ENCODE measurements at regions not wholly inside any gene's neighbourhood (a gene's known extent, or its start where the extent isn't known, plus 50 kb on each side); places are given as distances from the start of the nearest gene placed in this dataset.
"Not testable (repeated sequence)": the region's sequence is repeated elsewhere in the genome, so short reads cannot be mapped to it uniquely, and the experiment has no call there.

DNA sequence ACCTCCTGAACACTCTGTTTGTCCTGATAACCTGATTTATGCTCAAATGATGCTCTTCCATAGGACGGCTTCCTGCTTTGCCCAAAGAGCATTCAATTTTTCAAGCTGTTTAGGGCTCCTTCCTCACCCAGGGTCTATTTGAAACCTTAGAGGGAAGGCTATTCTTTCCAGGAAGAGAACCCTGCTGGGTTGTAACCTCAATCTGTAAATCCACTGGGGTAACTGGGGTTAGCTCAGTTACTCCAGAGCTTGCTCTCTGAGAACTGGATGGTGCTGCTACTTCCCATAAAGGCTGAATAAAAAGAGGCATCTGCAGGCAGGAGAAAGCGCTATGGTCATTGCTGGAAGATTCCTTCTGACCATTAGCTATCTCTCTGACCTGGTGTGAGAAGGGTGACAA, 169.9 kb upstream of the ZNF322 start:
- H3K36me3 ChIP-seq (replicated peaks in 1 of 2; ENCODE audit: control insufficient read depth in 1 of 2, insufficient read depth in 2 of 2, low read length in 2 of 2); H3K27ac ChIP-seq (ENCODE audit: low read depth in 1 of 2, low read length in 2 of 2); H3K4me2 ChIP-seq (replicated peaks; ENCODE audit: extremely low read depth, low read length, poor library complexity, severe bottlenecking); H3K27me3 ChIP-seq (ENCODE audit: control insufficient read depth in 2 of 2, insufficient read depth in 2 of 2, low read length in 2 of 2); H4K20me1 ChIP-seq (ENCODE audit: insufficient read depth, low read length); H3K9ac ChIP-seq (ENCODE audit: insufficient read depth, low read length, poor library complexity, severe bottlenecking); H2AFZ ChIP-seq (ENCODE audit: insufficient read depth, low read depth, low read length, poor library complexity, severe bottlenecking); H3K79me2 ChIP-seq (ENCODE audit: insufficient read depth, low read length); H3K4me3 Mint-ChIP-seq; DNase-seq; intact Hi-C loops (cut with micrococcal nuclease); H3K27ac Mint-ChIP-seq; H3K4me1 ChIP-seq (ENCODE audit: control insufficient read depth in 1 of 2, insufficient read depth in 2 of 2, low read length in 2 of 2); H3K27me3 Mint-ChIP-seq (ENCODE audit: low read depth in 3 of 3); H3K4me1 Mint-ChIP-seq; H3K36me3 Mint-ChIP-seq; H3K4me3 ChIP-seq (replicated peaks in 1 of 3; ENCODE audit: low read depth in 2 of 3, low read length in 3 of 3): not testable (repeated sequence)
- peaks cover 0 to 11% (median 3%) of the 10 kb centered on the region in 7 donors for H3K9me3 Mint-ChIP-seq
- no CpG with 5 or more reads among the region's 2 CpGs for WGBS (ENCODE audit: insufficient coverage)
- peaks cover 6 to 10% of the 10 kb centered on the region in 2 donors for H3K9me3 ChIP-seq (replicated peaks in 1 of 2; ENCODE audit: control insufficient read depth in 1 of 2, insufficient read depth in 1 of 2, low read length in 2 of 2)

GRCh38 chr6:26830992-26831391, 171.4 kb upstream of the ZNF322 start:
- H3K36me3 ChIP-seq (replicated peaks in 1 of 2; ENCODE audit: control insufficient read depth in 1 of 2, insufficient read depth in 2 of 2, low read length in 2 of 2); H3K27me3 Mint-ChIP-seq (ENCODE audit: low read depth in 3 of 3); H3K4me1 Mint-ChIP-seq; H3K36me3 Mint-ChIP-seq; H3K27ac Mint-ChIP-seq; H4K20me1 ChIP-seq (ENCODE audit: insufficient read depth, low read length); H3K27ac ChIP-seq (ENCODE audit: low read depth in 1 of 2, low read length in 2 of 2); H3K9ac ChIP-seq (ENCODE audit: insufficient read depth, low read length, poor library complexity, severe bottlenecking); H3K4me3 Mint-ChIP-seq; H3K27me3 ChIP-seq (ENCODE audit: control insufficient read depth in 2 of 2, insufficient read depth in 2 of 2, low read length in 2 of 2); H3K4me1 ChIP-seq (ENCODE audit: control insufficient read depth in 1 of 2, insufficient read depth in 2 of 2, low read length in 2 of 2); H3K4me2 ChIP-seq (replicated peaks; ENCODE audit: extremely low read depth, low read length, poor library complexity, severe bottlenecking); DNase-seq; H3K4me3 ChIP-seq (replicated peaks in 1 of 3; ENCODE audit: low read depth in 2 of 3, low read length in 3 of 3); H3K79me2 ChIP-seq (ENCODE audit: insufficient read depth, low read length); H2AFZ ChIP-seq (ENCODE audit: insufficient read depth, low read depth, low read length, poor library complexity, severe bottlenecking); intact Hi-C loops (cut with micrococcal nuclease): not testable (repeated sequence)
- 89% methylated on average over 8 of the region's 9 CpGs for WGBS (ENCODE audit: insufficient coverage)
- H3K9me3 ChIP-seq (replicated peaks in 1 of 2; ENCODE audit: control insufficient read depth in 1 of 2, insufficient read depth in 1 of 2, low read length in 2 of 2): peaks cover 10 to 11% of the 10 kb centered on the region in 2 donors
- peaks cover 3 to 16% (median 7%) of the 10 kb centered on the region in 7 donors for H3K9me3 Mint-ChIP-seq

GRCh38 chr6:26835707-26836106, 176.2 kb upstream of the ZNF322 start:
- H3K27ac Mint-ChIP-seq; intact Hi-C loops (cut with micrococcal nuclease); H3K4me1 Mint-ChIP-seq; H3K36me3 Mint-ChIP-seq; H2AFZ ChIP-seq (ENCODE audit: insufficient read depth, low read depth, low read length, poor library complexity, severe bottlenecking); H3K79me2 ChIP-seq (ENCODE audit: insufficient read depth, low read length); H3K4me2 ChIP-seq (replicated peaks; ENCODE audit: extremely low read depth, low read length, poor library complexity, severe bottlenecking); DNase-seq; H3K27me3 ChIP-seq (ENCODE audit: control insufficient read depth in 2 of 2, insufficient read depth in 2 of 2, low read length in 2 of 2); H3K27me3 Mint-ChIP-seq (ENCODE audit: low read depth in 3 of 3); H3K4me3 ChIP-seq (replicated peaks in 1 of 3; ENCODE audit: low read depth in 2 of 3, low read length in 3 of 3); H3K9ac ChIP-seq (ENCODE audit: insufficient read depth, low read length, poor library complexity, severe bottlenecking); H3K4me1 ChIP-seq (ENCODE audit: control insufficient read depth in 1 of 2, insufficient read depth in 2 of 2, low read length in 2 of 2); H4K20me1 ChIP-seq (ENCODE audit: insufficient read depth, low read length); H3K36me3 ChIP-seq (replicated peaks in 1 of 2; ENCODE audit: control insufficient read depth in 1 of 2, insufficient read depth in 2 of 2, low read length in 2 of 2); H3K4me3 Mint-ChIP-seq; H3K27ac ChIP-seq (ENCODE audit: low read depth in 1 of 2, low read length in 2 of 2): not testable (repeated sequence)
- H3K9me3 Mint-ChIP-seq: peaks cover 9 to 25% (median 11%) of the 10 kb centered on the region in 7 donors
- no CpG with 5 or more reads among the region's 5 CpGs for WGBS (ENCODE audit: insufficient coverage)
- peaks cover 8 to 13% of the 10 kb centered on the region in 2 donors for H3K9me3 ChIP-seq (replicated peaks in 1 of 2; ENCODE audit: control insufficient read depth in 1 of 2, insufficient read depth in 1 of 2, low read length in 2 of 2)

DNA sequence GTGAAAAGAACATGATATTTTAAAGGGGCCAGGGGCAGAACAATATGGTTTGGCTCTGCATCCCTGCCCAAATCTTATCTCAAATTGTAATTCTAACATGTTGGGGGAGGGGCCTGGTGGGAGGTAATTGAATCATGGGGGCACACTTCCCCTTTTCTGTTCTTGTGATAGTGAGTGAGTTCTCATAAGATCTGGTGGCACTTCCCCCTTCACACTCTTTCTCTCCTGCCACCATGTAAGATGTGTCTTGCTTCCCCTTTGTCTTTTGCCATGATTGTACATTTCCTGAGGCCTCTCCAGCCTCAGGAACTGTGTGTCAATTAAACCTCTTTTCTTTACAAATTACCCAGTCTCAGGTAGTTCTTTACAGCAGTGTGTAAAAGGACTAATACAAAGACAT, 177.1 kb upstream of the ZNF322 start:
- H3K4me1 Mint-ChIP-seq, H3K27ac Mint-ChIP-seq, H3K36me3 Mint-ChIP-seq: not testable (repeated sequence)

More for the DNA sequence above, 177.1 kb upstream of the ZNF322 start:
- H3K9me3 ChIP-seq (replicated peaks in 1 of 2; ENCODE audit: control insufficient read depth in 1 of 2, insufficient read depth in 1 of 2, low read length in 2 of 2); H3K4me1 ChIP-seq (ENCODE audit: control insufficient read depth in 1 of 2, insufficient read depth in 2 of 2, low read length in 2 of 2); H3K4me2 ChIP-seq (replicated peaks; ENCODE audit: extremely low read depth, low read length, poor library complexity, severe bottlenecking); H3K27me3 Mint-ChIP-seq (ENCODE audit: low read depth in 3 of 3); H3K4me3 ChIP-seq (replicated peaks in 1 of 3; ENCODE audit: low read depth in 2 of 3, low read length in 3 of 3); DNase-seq; H3K9ac ChIP-seq (ENCODE audit: insufficient read depth, low read length, poor library complexity, severe bottlenecking); H3K27ac ChIP-seq (ENCODE audit: low read depth in 1 of 2, low read length in 2 of 2); H3K36me3 ChIP-seq (replicated peaks in 1 of 2; ENCODE audit: control insufficient read depth in 1 of 2, insufficient read depth in 2 of 2, low read length in 2 of 2); H4K20me1 ChIP-seq (ENCODE audit: insufficient read depth, low read length); H3K79me2 ChIP-seq (ENCODE audit: insufficient read depth, low read length); H3K27me3 ChIP-seq (ENCODE audit: control insufficient read depth in 2 of 2, insufficient read depth in 2 of 2, low read length in 2 of 2); H3K4me3 Mint-ChIP-seq; H2AFZ ChIP-seq (ENCODE audit: insufficient read depth, low read depth, low read length, poor library complexity, severe bottlenecking); intact Hi-C loops (cut with micrococcal nuclease): not testable (repeated sequence)
- peaks cover 7 to 24% (median 9%) of the 10 kb centered on the region in 7 donors for H3K9me3 Mint-ChIP-seq
